Upper lobe of left lung (tissue), 4 donors: ENCODE measurements at regions not wholly inside any gene's neighbourhood (a gene's known extent, or its start where the extent isn't known, plus 50 kb on each side); places are given as distances from the start of the nearest gene placed in this dataset.

Source experiments
- CTCF ChIP-seq, 6 experiments: fragments of 450-650 bp in 4 of 6; fragments of 200-600 bp in 2 of 6; sonication (generic) in 2 of 6; IDR thresholded peaks; one replicate each; pipeline ENCODE4 v1.5.1; 2016 to 2019; ENCODE audit warnings: antibody characterized with exemption in 6 of 6
- POLR2AphosphoS5 ChIP-seq, 2 donors: sonication (generic); formaldehyde crosslinking; IDR thresholded peaks; one replicate each; pipeline ENCODE4 v1.5.1; 2017; ENCODE audit warnings: antibody characterized with exemption in 2 of 2

DNA sequence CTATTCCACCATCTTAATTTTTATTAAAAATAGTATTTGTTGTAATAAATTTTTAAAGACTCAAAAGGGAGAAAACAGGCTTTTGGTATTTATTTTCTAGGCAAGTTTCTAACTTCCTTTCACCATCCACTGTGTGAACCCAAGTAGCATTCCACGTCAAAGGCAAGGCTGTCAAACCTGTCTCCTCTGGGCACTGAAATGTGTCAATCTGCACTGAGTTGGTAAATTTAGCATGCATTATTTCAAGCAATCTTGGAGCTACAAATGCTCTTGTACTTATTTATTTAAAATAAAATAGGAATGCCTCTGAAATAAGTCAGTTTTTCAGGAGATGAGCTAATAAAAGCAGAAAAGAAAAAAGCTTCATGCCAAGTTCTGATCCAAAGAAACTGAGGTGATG lies 130.9 kb upstream of the CNTNAP5 start:
- TF ChIP-seq CTCF (IDR thresholded peaks at IDR 0.05) (no peak), POLR2AphosphoS5 (IDR thresholded peaks at IDR 0.05) (no peak)
